Pancreas (tissue), 10 donors: ENCODE measurements at regions not wholly inside any gene's neighbourhood (a gene's known extent, or its start where the extent isn't known, plus 50 kb on each side); places are given as distances from the start of the nearest gene placed in this dataset.

ENCODE experiments used
- ATAC-seq, 4 donors: fragments of 200-7000 bp; cut with Tn5 transposase; one replicate each; pipeline versions ENCODE4 v1.8.0 to v1.9.1; 2020; ENCODE audit warnings: mild to moderate bottlenecking in 4 of 4, moderate library complexity in 4 of 4
- DNase-seq, 6 donors: peaks; one replicate each; pipeline ENCODE4 v3.0.0-alpha.2; 2020
- FAIRE-seq: peaks from 2 replicates; lab custom pipeline; 2012; peaks lifted over from hg19 to GRCh38; lab: Jason Lieb, UNC
- H3K27ac ChIP-seq, 4 donors: fragments of 200-600 bp; sonication (generic); 1 replicate in 3 of 4; 2 replicates in 1 of 4; pipeline versions ENCODE4 v1.5.0 to v1.8.0; 2020
- H3K27me3 ChIP-seq, 4 donors: fragments of 200-600 bp; one replicate each; pipeline ENCODE4 v1.8.0; 2021
- H3K36me3 ChIP-seq, 3 donors: fragments of 200-600 bp; sonication (generic) in 1 of 3; one replicate each; pipeline versions ENCODE4 v1.5.0 to v1.8.0; 2020 to 2021
- H3K4me1 ChIP-seq, 3 donors: fragments of 200-600 bp; one replicate each; pipeline ENCODE4 v1.8.0; 2021
- H3K4me3 ChIP-seq, 4 donors: fragments of 200-600 bp; sonication (generic) in 2 of 4; one replicate each; pipeline versions ENCODE4 v1.5.0 to v1.8.0; 2020 to 2021
- H3K9me3 ChIP-seq, 4 donors: fragments of 200-600 bp; one replicate each; pipeline ENCODE4 v1.8.0; 2021
- CTCF ChIP-seq, 4 donors: fragments of 200-600 bp; sonication (generic) in 3 of 4; IDR thresholded peaks; one replicate each; pipeline versions ENCODE4 v1.5.0 to v1.8.0; 2021; ENCODE audit warnings: antibody characterized with exemption in 4 of 4
- WGBS, 2 donors: extraction: QIAGEN DNeasy Blood & Tissue Kit; methylation state at CpG; one replicate each; pipeline ENCODE4 v1.1.7; 2013; 5-methylcytosine and 5-hydroxymethylcytosine counted together
- intact Hi-C, 3 donors: fragments of 100-400 bp; cut with DNase I; formaldehyde crosslinking; loops; one replicate each; pipeline versions ENCODE4 v1.11.1 to v1.14.2; 2022
- donor health status: healthy with polysubstance abuse.
- donor health status: DM: no; HTN: no; CAD: no; lungs with moderate emphysema.
- donor health status: DM: no; HTN: no; CAD: no.
- donor health status: control.
- donor health status: control.
- donor health status: Bipolar disorder and iron deficiency.
- donor health status: DM: yes; HTN: yes; CAD: no.
- donor health status: DM: no; HTN: no; CAD: no.
- donor health status: DM: no; HTN: no; CAD: no.
- donor health status: DM: yes; HTN: yes; CAD: no.

GRCh38 chr2:19801367-19802080 is 100.3 kb downstream of the TTC32 start:
- intact Hi-C loops = no loop called here
- Histone ChIP-seq H3K9me3 (no peaks in the 10 kb centered on the region), H3K27ac (no peak overlapping the region), H3K27me3 (no peaks in the 10 kb centered on the region), H3K4me1 (peaks cover 0 to 4% (median 0%) of the 10 kb centered on the region in 3 donors), H3K4me3 (no peak overlapping the region), H3K36me3 (no peaks in the 10 kb centered on the region)
- TF ChIP-seq CTCF (IDR thresholded peaks at IDR 0.05) = no peak
- DNase-seq (peak in 3 of 6 donors; percentile 36 to 59 (median 51)), ATAC-seq (peak; percentile 56 to 83 (median 66)), FAIRE-seq (no peak)
- WGBS, 2 donors = 84 to 93% methylated on average over 15 of the region's 15 CpGs

- intact Hi-C loops = no loop called here
These were observed 101.0 kb downstream of the TTC32 start for GRCh38 chr2:19800796-19801195.

GRCh38 chr2:19799881-19800780 is 101.7 kb downstream of the TTC32 start:
- H3K36me3 ChIP-seq = no peaks in the 10 kb centered on the region
- 81 to 83% methylated on average over 8 of the region's 8 CpGs for WGBS, 2 donors
- H3K9me3 ChIP-seq = no peaks in the 10 kb centered on the region
- H3K27ac ChIP-seq = no peak overlapping the region
- H3K4me3 ChIP-seq = no peak overlapping the region
- ATAC-seq (no peak), FAIRE-seq (no peak), DNase-seq (no peak)
- intact Hi-C loops = no loop called here
- peaks cover 0 to 4% (median 0%) of the 10 kb centered on the region in 3 donors for H3K4me1 ChIP-seq
- TF ChIP-seq CTCF (IDR thresholded peaks at IDR 0.05) = no peak
- H3K27me3 ChIP-seq = no peaks in the 10 kb centered on the region

More at GRCh38 chr2:19800796-19801195, 101.0 kb downstream of the TTC32 start:
- no peaks in the 10 kb centered on the region for H3K27me3 ChIP-seq
- no peak overlapping the region for H3K27ac ChIP-seq
- H3K4me1 ChIP-seq = peaks cover 0 to 4% (median 0%) of the 10 kb centered on the region in 3 donors
- FAIRE-seq (no peak), DNase-seq (no peak), ATAC-seq (no peak)
- H3K4me3 ChIP-seq = no peak overlapping the region
- no peaks in the 10 kb centered on the region for H3K36me3 ChIP-seq
- 95 to 98% methylated on average over 5 of the region's 5 CpGs for WGBS, 2 donors
- TF ChIP-seq CTCF (IDR thresholded peaks at IDR 0.05) = no peak
- no peaks in the 10 kb centered on the region for H3K9me3 ChIP-seq

- intact Hi-C loops = no loop called here
- Histone ChIP-seq H3K27me3 (no peaks in the 10 kb centered on the region), H3K9me3 (no peaks in the 10 kb centered on the region), H3K4me1 (peaks cover 1 to 4% (median 3%) of the 10 kb centered on the region in 3 donors), H3K4me3 (no peak overlapping the region), H3K36me3 (no peaks in the 10 kb centered on the region), H3K27ac (no peak overlapping the region)
- no peak for TF ChIP-seq CTCF (IDR thresholded peaks at IDR 0.05)
- ATAC-seq (no peak), DNase-seq (no peak), FAIRE-seq (no peak)
- WGBS, 2 donors = 75 to 77% methylated on average over 4 of the region's 4 CpGs
These were observed 103.9 kb downstream of the TTC32 start for GRCh38 chr2:19797871-19798270.
